Astrocyte (in vitro differentiated cells and primary cell): ENCODE measurements at regions not wholly inside any gene's neighbourhood (a gene's known extent, or its start where the extent isn't known, plus 50 kb on each side); places are given as distances from the start of the nearest gene placed in this dataset.

ENCODE experiments used
- DNase-seq: peaks from one replicate; pipeline ENCODE4 v3.0.0-alpha.2; 2010; ENCODE audit warnings: low read depth
- FAIRE-seq: peaks from 2 replicates; lab custom pipeline; 2011; peaks lifted over from hg19 to GRCh38; lab: Jason Lieb, UNC
- H2AFZ ChIP-seq: 2 replicates; pipeline ENCODE4 v1.6.0; 2012; ENCODE audit warnings: low read depth, low read length, inconsistent platforms
- H3K27ac ChIP-seq: 2 replicates; pipeline ENCODE4 v1.5.1; 2011; ENCODE audit warnings: low read depth, low read length, inconsistent platforms
- H3K27me3 ChIP-seq: 2 replicates; pipeline ENCODE4 v1.6.0; 2011; ENCODE audit warnings: low read length, inconsistent platforms; ENCODE audit not compliant: insufficient read depth
- H3K36me3 ChIP-seq: 2 replicates; pipeline ENCODE4 v1.5.1; 2011; ENCODE audit warnings: low read length, inconsistent platforms; ENCODE audit not compliant: insufficient read depth
- H3K4me1 ChIP-seq: 2 replicates; pipeline ENCODE4 v1.5.1; 2011; ENCODE audit warnings: low read length, inconsistent platforms; ENCODE audit not compliant: insufficient read depth
- H3K4me2 ChIP-seq: 2 replicates; pipeline ENCODE4 v1.6.0; 2012; ENCODE audit warnings: low read length, inconsistent platforms
- H3K4me3 ChIP-seq: 2 replicates; pipeline ENCODE4 v1.5.1; 2011; ENCODE audit warnings: low read depth, mild to moderate bottlenecking, low read length, inconsistent platforms; ENCODE audit not compliant: insufficient read depth
- H3K79me2 ChIP-seq: 2 replicates; pipeline ENCODE4 v1.6.0; 2012; ENCODE audit warnings: mild to moderate bottlenecking, low read length, inconsistent platforms; ENCODE audit not compliant: insufficient read depth
- H3K9ac ChIP-seq: 2 replicates; pipeline ENCODE4 v1.6.0; 2012; ENCODE audit warnings: mild to moderate bottlenecking, low read length, inconsistent platforms
- H3K9me3 ChIP-seq: 2 replicates; pipeline ENCODE4 v1.5.1; 2012; ENCODE audit warnings: low read depth, mild to moderate bottlenecking, low read length, inconsistent platforms; ENCODE audit not compliant: insufficient read depth
- H4K20me1 ChIP-seq: 2 replicates; pipeline ENCODE4 v1.6.0; 2012; ENCODE audit warnings: low read length, inconsistent platforms; ENCODE audit not compliant: insufficient read depth
- H3K27ac Mint-ChIP-seq: one replicate; pipeline ENCODE4 v1.8.0; 2021; ENCODE audit warnings: mild to moderate bottlenecking, mixed read lengths; ENCODE audit not compliant: unreplicated experiment
- H3K27me3 Mint-ChIP-seq: one replicate; pipeline ENCODE4 v1.8.0; 2021; ENCODE audit warnings: low read depth, mixed read lengths; ENCODE audit not compliant: unreplicated experiment
- H3K36me3 Mint-ChIP-seq: one replicate; pipeline ENCODE4 v1.8.0; 2021; ENCODE audit warnings: low read depth, mixed read lengths; ENCODE audit not compliant: unreplicated experiment
- H3K4me1 Mint-ChIP-seq: one replicate; pipeline ENCODE4 v1.8.0; 2021; ENCODE audit warnings: low read depth, mixed read lengths; ENCODE audit not compliant: unreplicated experiment
- H3K4me3 Mint-ChIP-seq: one replicate; pipeline ENCODE4 v1.8.0; 2021; ENCODE audit warnings: mild to moderate bottlenecking, moderate library complexity, mixed read lengths; ENCODE audit not compliant: unreplicated experiment
- H3K9me3 Mint-ChIP-seq: one replicate; pipeline ENCODE4 v1.8.0; 2021; ENCODE audit warnings: mild to moderate bottlenecking, mixed read lengths; ENCODE audit not compliant: unreplicated experiment
- EZH2 ChIP-seq: IDR thresholded peaks from 2 replicates; pipeline ENCODE4 v1.6.1; 2012; ENCODE audit warnings: mild to moderate bottlenecking, low read length, inconsistent platforms; ENCODE audit not compliant: insufficient read depth
- TF ChIP-seq, protein P1 (sequence below): IDR thresholded peaks from 2 replicates; pipeline ENCODE4 v1.5.1; 2011; ENCODE audit warnings: low read depth, mild to moderate bottlenecking, inconsistent platforms, low read length, moderate library complexity; ENCODE audit not compliant: insufficient read depth

DNA sequence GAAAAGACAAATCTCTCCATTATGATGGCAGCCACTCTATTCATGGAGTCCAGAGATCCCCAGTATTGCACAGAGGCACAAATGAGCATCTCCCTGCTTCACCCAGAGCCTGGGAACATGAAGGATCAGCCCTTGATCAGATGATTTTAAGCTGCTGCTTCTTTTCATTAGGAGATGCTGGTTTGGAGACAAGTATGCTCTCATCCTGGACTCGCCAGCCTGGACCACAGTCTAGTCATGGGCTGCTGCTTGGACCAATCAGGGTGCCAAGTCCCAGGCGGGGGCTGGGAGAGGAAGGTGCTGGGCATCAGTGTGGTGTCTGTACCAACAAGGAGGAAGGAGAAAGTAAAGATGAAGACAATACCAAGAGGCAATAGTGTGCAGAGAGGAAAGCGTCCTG lies 195.7 kb upstream of the FOXQ1 start:
- H3K27ac Mint-ChIP-seq: no peak overlapping the region
- TF ChIP-seq EZH2: no peak
- TF ChIP-seq, protein P1, sequence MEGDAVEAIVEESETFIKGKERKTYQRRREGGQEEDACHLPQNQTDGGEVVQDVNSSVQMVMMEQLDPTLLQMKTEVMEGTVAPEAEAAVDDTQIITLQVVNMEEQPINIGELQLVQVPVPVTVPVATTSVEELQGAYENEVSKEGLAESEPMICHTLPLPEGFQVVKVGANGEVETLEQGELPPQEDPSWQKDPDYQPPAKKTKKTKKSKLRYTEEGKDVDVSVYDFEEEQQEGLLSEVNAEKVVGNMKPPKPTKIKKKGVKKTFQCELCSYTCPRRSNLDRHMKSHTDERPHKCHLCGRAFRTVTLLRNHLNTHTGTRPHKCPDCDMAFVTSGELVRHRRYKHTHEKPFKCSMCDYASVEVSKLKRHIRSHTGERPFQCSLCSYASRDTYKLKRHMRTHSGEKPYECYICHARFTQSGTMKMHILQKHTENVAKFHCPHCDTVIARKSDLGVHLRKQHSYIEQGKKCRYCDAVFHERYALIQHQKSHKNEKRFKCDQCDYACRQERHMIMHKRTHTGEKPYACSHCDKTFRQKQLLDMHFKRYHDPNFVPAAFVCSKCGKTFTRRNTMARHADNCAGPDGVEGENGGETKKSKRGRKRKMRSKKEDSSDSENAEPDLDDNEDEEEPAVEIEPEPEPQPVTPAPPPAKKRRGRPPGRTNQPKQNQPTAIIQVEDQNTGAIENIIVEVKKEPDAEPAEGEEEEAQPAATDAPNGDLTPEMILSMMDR: no peak
- no peak overlapping the region for H3K4me3 ChIP-seq
- peaks cover 14% of the 10 kb centered on the region for H3K9me3 Mint-ChIP-seq
- H2AFZ ChIP-seq: no peak overlapping the region
- no peak for FAIRE-seq
- peaks cover 2% of the 10 kb centered on the region for H3K36me3 Mint-ChIP-seq
- no peaks in the 10 kb centered on the region for H3K4me1 ChIP-seq
- H3K27me3 Mint-ChIP-seq: peaks cover 32% of the 10 kb centered on the region
- H3K27me3 ChIP-seq: peaks cover 3% of the 10 kb centered on the region
- no peak overlapping the region for H3K4me3 Mint-ChIP-seq
- H3K9ac ChIP-seq: no peak overlapping the region
- H3K9me3 ChIP-seq: no peaks in the 10 kb centered on the region
- H3K4me2 ChIP-seq: no peak overlapping the region
- H3K36me3 ChIP-seq: no peaks in the 10 kb centered on the region
- no peaks in the 10 kb centered on the region for H4K20me1 ChIP-seq
- DNase-seq: no peak
- no peak overlapping the region for H3K27ac ChIP-seq
- no peaks in the 10 kb centered on the region for H3K4me1 Mint-ChIP-seq
- H3K79me2 ChIP-seq: no peaks in the 10 kb centered on the region

DNA sequence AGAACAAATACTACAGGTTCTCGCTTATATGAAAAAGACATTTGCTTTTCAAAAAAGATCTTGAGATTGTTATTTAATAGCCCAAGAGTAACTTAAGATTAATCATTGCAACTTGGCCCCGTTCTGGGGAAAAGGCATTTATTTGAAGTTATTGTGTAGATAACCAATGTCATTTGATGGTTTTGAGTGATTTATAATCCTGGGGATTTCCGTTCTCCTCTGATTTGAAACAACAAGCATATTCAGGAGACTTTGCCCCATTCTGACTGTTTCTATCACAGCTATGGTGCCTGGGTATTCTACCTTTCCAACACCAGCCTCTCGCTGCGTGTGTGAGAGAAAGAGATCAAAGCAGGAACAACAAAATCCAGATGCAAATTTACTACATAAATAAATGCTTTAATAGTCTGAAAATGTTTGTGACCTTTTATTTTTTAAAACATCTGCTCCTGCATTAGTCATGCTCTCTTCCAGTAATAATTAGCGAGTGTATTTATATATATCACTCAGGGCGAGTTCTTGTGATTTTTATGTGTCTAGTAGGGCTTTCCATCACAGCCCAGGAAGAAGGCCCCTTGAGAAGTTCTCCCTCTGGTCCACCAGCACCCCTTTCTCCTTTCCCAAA lies 197.9 kb upstream of the FOXQ1 start:
- Histone ChIP-seq H2AFZ (no peak overlapping the region), H4K20me1 (no peaks in the 10 kb centered on the region), H3K9me3 (no peaks in the 10 kb centered on the region), H3K4me1 (no peaks in the 10 kb centered on the region), H3K79me2 (no peaks in the 10 kb centered on the region), H3K36me3 (no peaks in the 10 kb centered on the region), H3K9ac (no peak overlapping the region), H3K4me3 (no peak overlapping the region), H3K27me3 (peaks cover 3% of the 10 kb centered on the region), H3K27ac (no peak overlapping the region), H3K4me2 (no peak overlapping the region)
- DNase-seq (no peak), FAIRE-seq (no peak)
- Mint-ChIP-seq H3K27ac (no peak overlapping the region), H3K4me3 (no peak overlapping the region), H3K27me3 (peaks cover 31% of the 10 kb centered on the region), H3K36me3 (peaks cover 2% of the 10 kb centered on the region), H3K9me3 (peaks cover 13% of the 10 kb centered on the region), H3K4me1 (no peaks in the 10 kb centered on the region)
- no peak for TF ChIP-seq EZH2
- TF ChIP-seq, protein P1: no peak

DNA sequence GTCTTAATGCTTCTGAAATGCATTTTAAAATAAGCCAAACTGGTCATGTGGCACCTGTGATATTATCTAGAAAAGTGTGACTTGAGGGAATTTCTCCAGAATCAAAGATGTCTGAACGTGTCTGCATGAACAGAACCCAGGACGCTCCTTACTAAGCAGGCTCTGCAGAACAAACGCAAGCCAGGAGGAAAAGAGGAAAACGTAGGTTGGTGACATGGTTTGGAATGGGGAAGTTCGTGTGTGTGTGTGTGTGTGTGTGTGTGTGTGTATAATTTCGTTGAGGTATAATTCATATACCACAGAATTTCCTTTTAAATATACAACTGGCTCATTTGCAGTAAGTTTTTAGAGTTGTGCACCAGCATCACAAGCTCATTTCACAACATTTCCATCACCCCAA lies 200.5 kb upstream of the FOXQ1 start:
- Histone ChIP-seq H3K4me1 (no peaks in the 10 kb centered on the region), H3K36me3 (no peaks in the 10 kb centered on the region), H4K20me1 (no peaks in the 10 kb centered on the region), H3K27me3 (no peaks in the 10 kb centered on the region), H3K79me2 (no peaks in the 10 kb centered on the region), H2AFZ (no peak overlapping the region), H3K4me2 (no peak overlapping the region), H3K9me3 (no peaks in the 10 kb centered on the region), H3K4me3 (no peak overlapping the region), H3K9ac (no peak overlapping the region), H3K27ac (no peak overlapping the region)
- H3K9me3 Mint-ChIP-seq: peaks cover 23% of the 10 kb centered on the region
- H3K36me3 Mint-ChIP-seq: peaks cover 2% of the 10 kb centered on the region
- FAIRE-seq: no peak
- peaks cover 47% of the 10 kb centered on the region for H3K27me3 Mint-ChIP-seq
- H3K4me1 Mint-ChIP-seq: no peaks in the 10 kb centered on the region
- H3K4me3 Mint-ChIP-seq: no peak overlapping the region
- H3K27ac Mint-ChIP-seq: no peak overlapping the region
- TF ChIP-seq, protein P1: no peak
- no peak for TF ChIP-seq EZH2
- DNase-seq: no peak
